SK-N-SH (cell line): ENCODE measurements at regions not wholly inside any gene's neighbourhood (a gene's known extent, or its start where the extent isn't known, plus 50 kb on each side); places are given as distances from the start of the nearest gene placed in this dataset.
A peak's percentile ranks its signal among the peaks of the same experiment; 100 is the strongest.

ENCODE experiments used
- CTCF ChIA-PET: fragments of 300-600, 350-600 bp; formaldehyde crosslinking; extraction: SDS; loops from one replicate; lab custom pipeline; 2021; lab: Yijun Ruan, JAX
- POLR2A ChIA-PET: fragments of 350-600 bp; sonication (Branson Sonifier 250); formaldehyde crosslinking; extraction: SDS; loops from one replicate; lab custom pipeline; 2020; ENCODE audit warnings: antibody characterized with exemption, inconsistent platforms; lab: Yijun Ruan, JAX
- DNase-seq: peaks from one replicate; pipeline ENCODE4 v3.0.0; 2012
- H2AFZ ChIP-seq: fragments of 200-600 bp; sonication (generic); 2 replicates; pipeline ENCODE4 v1.8.1; 2016; ENCODE audit warnings: antibody characterized with exemption, mild to moderate bottlenecking, low read depth
- H3F3A ChIP-seq: fragments of 200-600 bp; sonication (generic); replicated peaks from 2 replicates; pipeline ENCODE3; 2016; ENCODE audit warnings: antibody characterized with exemption, mild to moderate bottlenecking; ENCODE audit not compliant: insufficient read depth
- H3K27ac ChIP-seq, 2 experiments: fragments of 200-500 bp in 1 of 2; fragments of 200-600 bp in 1 of 2; sonication (Bioruptor generic) in 1 of 2; sonication (generic), shearing (Covaris generic) in 1 of 2; 2 replicates each; pipeline versions ENCODE4 v1.5.1 to v1.6.1; 2014 to 2016; ENCODE audit warnings: low read depth in 2 of 2, inconsistent platforms in 1 of 2, low read length in 1 of 2, mild to moderate bottlenecking in 1 of 2, mixed read lengths in 1 of 2
- H3K27me3 ChIP-seq: fragments of 200-600 bp; sonication (generic), shearing (Covaris generic); 2 replicates; pipeline ENCODE4 v1.6.1; 2016; ENCODE audit warnings: mixed run types; ENCODE audit not compliant: insufficient read depth
- H3K36me3 ChIP-seq, 2 experiments: fragments of 200-500 bp in 1 of 2; fragments of 200-600 bp in 1 of 2; sonication (Bioruptor generic) in 1 of 2; sonication (generic) in 1 of 2; replicated peaks in 1 of 2; 2 replicates each; pipeline versions ENCODE3 to v1.5.1; 2014 to 2016; ENCODE audit warnings: low read length in 1 of 2, mild to moderate bottlenecking in 1 of 2; ENCODE audit not compliant: insufficient read depth in 2 of 2, control insufficient read depth in 1 of 2
- H3K4me1 ChIP-seq, 2 experiments: fragments of 200-500 bp in 1 of 2; fragments of 200-600 bp in 1 of 2; sonication (Bioruptor generic) in 1 of 2; sonication (generic), shearing (Covaris generic) in 1 of 2; 2 replicates each; pipeline versions ENCODE4 v1.5.1 to v1.6.1; 2014 to 2016; ENCODE audit warnings: low read depth in 1 of 2, low read length in 1 of 2, mixed run types in 1 of 2; ENCODE audit not compliant: insufficient read depth in 2 of 2, control insufficient read depth in 1 of 2
- H3K4me2 ChIP-seq: fragments of 200-600 bp; sonication (generic), shearing (Covaris generic); 2 replicates; pipeline ENCODE4 v1.6.1; 2017; ENCODE audit warnings: mixed run types
- H3K4me3 ChIP-seq, 2 experiments: fragments of 200-500 bp in 1 of 2; fragments of 200-600 bp in 1 of 2; sonication (Bioruptor generic) in 1 of 2; sonication (generic), shearing (Covaris generic) in 1 of 2; 2 replicates each; pipeline versions ENCODE4 v1.5.1 to v1.8.1; 2014 to 2016; ENCODE audit warnings: low read depth in 2 of 2, inconsistent platforms in 1 of 2, low read length in 1 of 2, mild to moderate bottlenecking in 1 of 2, mixed read lengths in 1 of 2, moderate library complexity in 1 of 2
- H3K79me2 ChIP-seq: fragments of 200-600 bp; sonication (generic); 2 replicates; pipeline ENCODE4 v1.8.1; 2017; ENCODE audit warnings: mild to moderate bottlenecking; ENCODE audit not compliant: insufficient read depth
- H3K9ac ChIP-seq: fragments of 200-600 bp; sonication (generic); 2 replicates; pipeline ENCODE4 v1.6.1; 2017; ENCODE audit warnings: mixed run types
- H3K9me2 ChIP-seq: fragments of 200-600 bp; sonication (generic); 2 replicates; pipeline ENCODE4 v1.6.1; 2017; ENCODE audit warnings: mixed run types
- H3K9me3 ChIP-seq: fragments of 200-600 bp; sonication (generic); 2 replicates; pipeline ENCODE4 v1.6.1; 2017; ENCODE audit warnings: mixed run types, mild to moderate bottlenecking, moderate library complexity
- H4K20me1 ChIP-seq: fragments of 200-600 bp; sonication (generic); 2 replicates; pipeline ENCODE4 v1.6.1; 2017; ENCODE audit warnings: mild to moderate bottlenecking, mixed run types; ENCODE audit not compliant: insufficient read depth
- CHD2 ChIP-seq: fragments of 150-350 bp; IDR thresholded peaks from 2 replicates; pipeline ENCODE4 v1.6.1; 2018; ENCODE audit warnings: low read length; ENCODE audit not compliant: partially characterized antibody
- CTCF ChIP-seq: fragments of 200-600 bp; sonication (generic); IDR thresholded peaks from 2 replicates; pipeline ENCODE4 v1.6.1; 2017; ENCODE audit warnings: antibody characterized with exemption, mild to moderate bottlenecking, moderate library complexity
- ELF1 ChIP-seq: IDR thresholded peaks from 2 replicates; pipeline ENCODE4 v1.4.0; 2012
- EP300 ChIP-seq, 2 experiments: IDR thresholded peaks; 2 replicates each; pipeline versions ENCODE4 v1.4.0 to v1.6.1; 2012; ENCODE audit warnings: borderline replicate concordance in 1 of 2, low read depth in 1 of 2, low read length in 1 of 2
- FOXJ3 ChIP-seq: sonication (generic); formaldehyde crosslinking; IDR thresholded peaks from 2 replicates; pipeline ENCODE4 v1.5.1; 2020; ENCODE audit warnings: mild to moderate bottlenecking, missing genetic modification reagents
- IRF3 ChIP-seq: fragments of 150-350 bp; IDR thresholded peaks from 2 replicates; pipeline ENCODE4 v1.6.1; 2016; ENCODE audit warnings: mild to moderate bottlenecking, low read depth, low read length
- MAX ChIP-seq: IDR thresholded peaks from 2 replicates; pipeline ENCODE4 v1.4.0; 2012; ENCODE audit warnings: low read depth
- MXI1 ChIP-seq: IDR thresholded peaks from 2 replicates; pipeline ENCODE4 v1.6.1; 2012; ENCODE audit warnings: mild to moderate bottlenecking, low read depth, low read length, improper control_type of control experiment
- RFX5 ChIP-seq: IDR thresholded peaks from 2 replicates; pipeline ENCODE4 v1.6.1; 2012; ENCODE audit warnings: mild to moderate bottlenecking, improper control_type of control experiment, low read length
- RXRA ChIP-seq: IDR thresholded peaks from 2 replicates; pipeline ENCODE4 v1.4.0; 2012; ENCODE audit warnings: low read depth, mild to moderate bottlenecking, borderline replicate concordance
- SIN3A ChIP-seq: IDR thresholded peaks from 2 replicates; pipeline ENCODE4 v1.6.1; 2012; ENCODE audit warnings: low read depth, mild to moderate bottlenecking, low read length, moderate library complexity, borderline replicate concordance
- TAF1 ChIP-seq: IDR thresholded peaks from 2 replicates; pipeline ENCODE4 v1.6.1; 2012; ENCODE audit warnings: low read depth, mild to moderate bottlenecking, low read length, moderate library complexity, borderline replicate concordance
- TCF12 ChIP-seq: IDR thresholded peaks from 2 replicates; pipeline ENCODE4 v1.4.0; 2012
- USF2 ChIP-seq: fragments of 150-350 bp; IDR thresholded peaks from 2 replicates; pipeline ENCODE4 v1.6.1; 2017; ENCODE audit warnings: antibody characterized with exemption, low read length, low read depth, borderline replicate concordance
- ZBTB33 ChIP-seq: IDR thresholded peaks from 2 replicates; pipeline ENCODE4 v1.4.0; 2012; ENCODE audit warnings: low read depth, borderline replicate concordance
- WGBS: methylation state at CpG from one replicate; pipeline ENCODE4 v1.1.6; 2017; ENCODE audit warnings: low lambda C conversion rate; 5-methylcytosine and 5-hydroxymethylcytosine counted together

- Histone ChIP-seq H3F3A (peaks cover 5% of the 10 kb centered on the region), H3K4me1 (no peaks in the 10 kb centered on the region), H2AFZ (peak overlapping the region; percentile 12; the same call in 1 of the 2 replicates), H3K36me3 (no peaks in the 10 kb centered on the region), H3K4me2 (no peak overlapping the region), H3K27ac (no peak overlapping the region), H3K4me3 (no peak overlapping the region), H3K9me2 (no peaks in the 10 kb centered on the region), H3K27me3 (no peaks in the 10 kb centered on the region), H3K9ac (no peak overlapping the region), H4K20me1 (no peaks in the 10 kb centered on the region), H3K9me3 (no peaks in the 10 kb centered on the region), H3K79me2 (no peaks in the 10 kb centered on the region)
- no peak for DNase-seq
- 31% methylated on average over 1 of the region's 1 CpG for WGBS
- no peak for TF ChIP-seq FOXJ3 (CRISPR knock-in tag)
- TF ChIP-seq CHD2 = no peak
- TF ChIP-seq SIN3A = no peak
- TF ChIP-seq IRF3 = no peak
- no peak for TF ChIP-seq EP300 (IDR thresholded peaks at IDR 0.05; ENCODE audit: borderline replicate concordance in 1 of 2, low read depth in 1 of 2, low read length in 1 of 2)
- TF ChIP-seq ELF1 = no peak
- no peak for TF ChIP-seq MXI1
- no peak for TF ChIP-seq RXRA
- no peak for TF ChIP-seq TCF12
- no peak for TF ChIP-seq CTCF
- no peak for TF ChIP-seq RFX5
- no peak for TF ChIP-seq ZBTB33
- no peak for TF ChIP-seq TAF1
- no peak for TF ChIP-seq USF2
- no peak for TF ChIP-seq MAX
- CTCF ChIA-PET = no interaction called here
- POLR2A ChIA-PET = no interaction called here
Observed at GRCh38 chr3:153311541-153311940, 149.5 kb downstream of the RAP2B start.
